ENCODE measurements at regions not wholly inside any gene's neighbourhood (a gene's known extent, or its start where the extent isn't known, plus 50 kb on each side); places are given as distances from the start of the nearest gene placed in this dataset.

GRCh38 chr3:157752554-157752953 is 249.3 kb upstream of the VEPH1 start:
- H3K27ac ChIP-seq = no peak overlapping the region
- DNase-seq (no peak), ATAC-seq (ENCODE audit: low FRiP score in 2 of 2) (no peak)
- TF ChIP-seq EP300 (IDR thresholded peaks at IDR 0.05) (no peak), CTCF (IDR thresholded peaks at IDR 0.05) (no peak), POLR2AphosphoS5 (IDR thresholded peaks at IDR 0.05) (no peak), POLR2A (IDR thresholded peaks at IDR 0.05) (no peak)
- H3K27me3 ChIP-seq = no peaks in the 10 kb centered on the region
- no peaks in the 10 kb centered on the region for H3K36me3 ChIP-seq
- H3K4me1 ChIP-seq = no peaks in the 10 kb centered on the region
- no peak overlapping the region for H3K4me3 ChIP-seq
- no peaks in the 10 kb centered on the region for H3K9me3 ChIP-seq
- WGBS, 2 donors = 63% methylated on average over 3 of the region's 3 CpGs

- no peak for TF ChIP-seq POLR2AphosphoS5 (IDR thresholded peaks at IDR 0.05)
- no peak for TF ChIP-seq POLR2A (IDR thresholded peaks at IDR 0.05)
- no peak for TF ChIP-seq CTCF (IDR thresholded peaks at IDR 0.05)
- TF ChIP-seq EP300 (IDR thresholded peaks at IDR 0.05) = no peak
- WGBS, 2 donors = 66 to 76% methylated on average over 1 of the region's 1 CpG
- Histone ChIP-seq H3K9me3 (no peaks in the 10 kb centered on the region), H3K27me3 (no peaks in the 10 kb centered on the region), H3K4me3 (no peak overlapping the region), H3K4me1 (no peaks in the 10 kb centered on the region), H3K27ac (no peak overlapping the region), H3K36me3 (no peaks in the 10 kb centered on the region)
- no peak for DNase-seq
- no peak for ATAC-seq (ENCODE audit: low FRiP score in 2 of 2)
Observed at GRCh38 chr3:157751386-157751785, 248.2 kb upstream of the VEPH1 start.

- 70 to 82% methylated on average over 1 of the region's 1 CpG for WGBS, 2 donors
- TF ChIP-seq EP300 (IDR thresholded peaks at IDR 0.05) (no peak), CTCF (IDR thresholded peaks at IDR 0.05) (no peak), POLR2AphosphoS5 (IDR thresholded peaks at IDR 0.05) (no peak), POLR2A (IDR thresholded peaks at IDR 0.05) (no peak)
- Histone ChIP-seq H3K36me3 (no peaks in the 10 kb centered on the region), H3K9me3 (peaks cover 0 to 3% (median 1%) of the 10 kb centered on the region in 4 donors), H3K4me1 (no peaks in the 10 kb centered on the region), H3K27me3 (no peaks in the 10 kb centered on the region), H3K27ac (no peak overlapping the region), H3K4me3 (no peak overlapping the region)
- DNase-seq = no peak
- no peak for ATAC-seq (ENCODE audit: low FRiP score in 2 of 2)
Observed at GRCh38 chr3:157746391-157746790, 243.2 kb upstream of the VEPH1 start.

GRCh38 chr3:157741607-157742006 is 238.4 kb upstream of the VEPH1 start:
- DNase-seq (no peak), ATAC-seq (ENCODE audit: low FRiP score in 2 of 2) (no peak)
- Histone ChIP-seq H3K36me3 (no peaks in the 10 kb centered on the region), H3K9me3 (peaks cover 0 to 3% (median 1%) of the 10 kb centered on the region in 4 donors), H3K4me1 (no peaks in the 10 kb centered on the region), H3K27me3 (no peaks in the 10 kb centered on the region), H3K4me3 (no peak overlapping the region), H3K27ac (no peak overlapping the region)
- no peak for TF ChIP-seq POLR2AphosphoS5 (IDR thresholded peaks at IDR 0.05)
- no peak for TF ChIP-seq POLR2A (IDR thresholded peaks at IDR 0.05)
- no peak for TF ChIP-seq CTCF (IDR thresholded peaks at IDR 0.05)
- no peak for TF ChIP-seq EP300 (IDR thresholded peaks at IDR 0.05)

- no peaks in the 10 kb centered on the region for H3K27me3 ChIP-seq
- ATAC-seq (ENCODE audit: low FRiP score in 2 of 2) (no peak), DNase-seq (no peak)
- no peak overlapping the region for H3K4me3 ChIP-seq
- TF ChIP-seq EP300 (IDR thresholded peaks at IDR 0.05) = no peak
- no peak for TF ChIP-seq POLR2AphosphoS5 (IDR thresholded peaks at IDR 0.05)
- TF ChIP-seq CTCF (IDR thresholded peaks at IDR 0.05) = no peak
- TF ChIP-seq POLR2A (IDR thresholded peaks at IDR 0.05) = no peak
- H3K36me3 ChIP-seq = no peaks in the 10 kb centered on the region
- no peak overlapping the region for H3K27ac ChIP-seq
- H3K9me3 ChIP-seq = peaks cover 0 to 3% (median 0%) of the 10 kb centered on the region in 4 donors
- WGBS, 2 donors = 79 to 85% methylated on average over 5 of the region's 5 CpGs
- H3K4me1 ChIP-seq = no peaks in the 10 kb centered on the region
Observed at GRCh38 chr3:157738441-157738840, 235.2 kb upstream of the VEPH1 start.

All from upper lobe of left lung (tissue), 6 donors.